GM19043 (cell line): ENCODE measurements at regions not wholly inside any gene's neighbourhood (a gene's known extent, or its start where the extent isn't known, plus 50 kb on each side); places are given as distances from the start of the nearest gene placed in this dataset.

Source experiments
- ATAC-seq: cut with Tn5 transposase; IDR thresholded peaks from one replicate; pipeline ENCODE4 v1.9.1; 2021; ENCODE audit warnings: low read depth; ENCODE audit not compliant: unreplicated experiment

DNA sequence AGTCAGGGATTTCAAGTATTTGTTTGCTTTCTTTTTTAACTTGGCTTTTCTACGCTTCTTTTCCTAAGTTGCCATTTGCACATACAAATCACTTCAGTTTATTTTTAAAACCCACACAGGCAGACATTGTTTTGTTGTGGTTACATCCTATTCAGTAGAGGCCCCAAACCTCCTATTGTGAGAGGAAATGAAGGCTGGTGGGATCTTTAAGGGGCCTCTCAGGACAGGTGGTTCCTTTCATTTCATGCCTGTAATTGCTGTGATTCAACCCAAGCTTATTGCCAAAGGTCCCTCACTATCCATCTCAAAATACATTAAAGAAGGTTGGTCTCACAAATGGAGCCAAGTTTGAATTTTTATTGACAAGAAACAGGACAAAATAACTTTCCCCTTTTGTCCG lies 257.1 kb downstream of the ADAMTS20 start:
- ATAC-seq, result no peak

DNA sequence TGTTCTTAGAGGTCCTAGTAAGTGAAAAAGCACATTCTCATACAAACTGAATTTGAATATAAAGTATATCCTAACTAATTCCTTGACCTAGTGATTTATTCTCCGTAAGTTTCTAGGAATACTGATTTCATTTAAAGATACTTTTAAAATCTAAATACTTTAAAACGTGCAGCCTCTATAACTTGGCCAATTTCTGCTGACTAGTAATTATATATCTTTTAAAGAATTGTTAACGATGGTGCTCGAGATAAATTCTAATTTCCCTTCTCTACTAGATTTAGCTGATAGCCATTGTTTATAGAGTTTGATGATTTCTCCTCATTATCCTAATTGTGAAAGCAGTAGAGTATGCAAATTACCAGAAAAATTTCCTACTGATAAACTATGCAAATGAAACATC lies 257.9 kb downstream of the ADAMTS20 start:
- no peak for ATAC-seq

DNA sequence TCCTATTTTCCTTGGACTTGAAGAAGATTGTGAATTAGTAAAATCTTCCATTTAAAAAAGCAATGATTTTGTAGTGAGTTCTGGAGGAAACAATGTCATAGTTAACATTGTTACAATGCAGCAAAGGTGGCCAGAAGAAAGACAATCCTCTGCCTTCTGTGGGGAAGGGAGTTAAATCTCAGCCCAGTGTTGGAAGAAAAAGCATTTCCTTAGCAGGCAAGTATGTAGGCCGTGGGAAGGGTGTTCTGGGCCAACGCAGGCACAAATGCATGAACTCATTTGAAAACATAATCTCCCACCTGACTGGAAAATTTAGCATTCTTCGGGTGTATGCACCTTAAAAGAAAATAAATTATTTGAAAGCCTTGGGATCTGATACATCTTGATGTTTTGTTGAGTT lies 258.6 kb downstream of the ADAMTS20 start:
- ATAC-seq, result no peak

DNA sequence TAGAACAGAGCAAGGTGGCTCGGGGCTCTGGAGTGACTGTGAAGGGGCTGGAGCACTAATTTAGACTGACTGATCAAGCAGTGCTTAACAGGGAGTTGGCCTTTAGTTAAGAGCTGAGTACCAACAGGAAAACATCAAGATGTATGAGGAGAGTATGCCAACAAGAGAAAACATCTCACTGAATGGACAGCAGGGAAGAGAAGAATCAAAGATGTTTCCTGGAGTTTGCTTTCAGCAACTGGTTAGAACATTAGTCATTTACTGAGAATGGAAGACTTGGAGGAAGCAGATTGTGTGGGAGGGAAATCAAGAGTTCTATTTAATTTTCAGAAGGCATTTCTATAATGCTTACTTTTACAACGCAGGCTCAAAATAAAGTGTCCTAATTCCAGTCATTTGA lies 259.3 kb downstream of the ADAMTS20 start:
- no peak for ATAC-seq

DNA sequence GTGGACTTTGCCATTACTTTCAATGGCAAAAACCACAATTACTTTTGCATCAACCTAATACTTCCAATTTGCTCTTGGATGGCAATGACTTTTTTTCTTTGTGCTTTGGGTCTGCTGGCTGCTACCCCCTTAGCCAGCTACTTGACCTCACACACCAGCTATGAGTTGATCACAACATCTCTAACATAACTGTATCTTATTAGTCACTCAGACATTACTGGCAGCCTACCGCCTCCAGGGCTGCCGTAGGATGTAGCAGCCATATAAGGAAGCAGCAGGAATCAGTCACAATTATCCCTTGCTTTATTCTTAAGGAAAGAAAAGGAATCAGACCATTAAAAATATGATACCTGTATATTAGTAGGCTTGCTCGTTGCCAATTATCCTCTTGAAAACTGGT lies 260.5 kb downstream of the ADAMTS20 start:
- no peak for ATAC-seq

DNA sequence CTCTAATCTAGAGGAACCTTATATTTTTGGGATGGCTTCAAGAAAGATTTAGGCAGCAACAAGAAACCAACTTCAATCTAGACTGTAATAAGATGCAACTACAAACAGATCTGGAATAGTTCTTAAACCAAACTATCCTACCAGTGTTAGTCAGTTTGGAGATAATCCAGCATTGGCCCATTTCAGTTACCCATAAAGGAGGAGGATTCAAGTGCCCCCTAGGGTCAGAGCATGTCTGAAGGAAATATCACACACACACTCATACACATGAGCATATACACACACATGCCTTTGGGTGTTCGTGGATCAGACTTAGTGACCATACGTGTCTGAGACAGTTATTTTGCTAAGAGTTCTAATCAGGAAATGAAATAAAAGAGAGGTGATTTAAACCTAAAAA lies 261.2 kb downstream of the ADAMTS20 start:
- ATAC-seq, result no peak

DNA sequence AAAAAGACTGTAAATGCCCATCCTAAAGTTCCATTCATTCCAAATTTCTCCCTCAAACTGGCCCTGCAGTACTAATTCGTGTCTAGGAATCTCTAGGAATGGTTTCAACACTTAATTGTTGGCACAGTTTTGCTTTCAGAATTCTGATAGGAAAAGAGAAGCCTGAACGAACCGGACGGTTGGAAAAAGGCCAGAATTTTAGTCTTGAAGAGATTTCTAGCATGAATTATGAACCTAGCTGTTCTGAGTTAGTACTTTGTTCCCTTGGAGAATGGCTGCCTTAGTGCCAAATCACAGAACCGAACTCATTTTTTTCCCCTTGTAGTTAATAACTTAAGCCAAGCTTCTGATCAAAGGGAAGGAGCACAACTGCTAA lies 262.6 kb downstream of the ADAMTS20 start:
- no peak for ATAC-seq

DNA sequence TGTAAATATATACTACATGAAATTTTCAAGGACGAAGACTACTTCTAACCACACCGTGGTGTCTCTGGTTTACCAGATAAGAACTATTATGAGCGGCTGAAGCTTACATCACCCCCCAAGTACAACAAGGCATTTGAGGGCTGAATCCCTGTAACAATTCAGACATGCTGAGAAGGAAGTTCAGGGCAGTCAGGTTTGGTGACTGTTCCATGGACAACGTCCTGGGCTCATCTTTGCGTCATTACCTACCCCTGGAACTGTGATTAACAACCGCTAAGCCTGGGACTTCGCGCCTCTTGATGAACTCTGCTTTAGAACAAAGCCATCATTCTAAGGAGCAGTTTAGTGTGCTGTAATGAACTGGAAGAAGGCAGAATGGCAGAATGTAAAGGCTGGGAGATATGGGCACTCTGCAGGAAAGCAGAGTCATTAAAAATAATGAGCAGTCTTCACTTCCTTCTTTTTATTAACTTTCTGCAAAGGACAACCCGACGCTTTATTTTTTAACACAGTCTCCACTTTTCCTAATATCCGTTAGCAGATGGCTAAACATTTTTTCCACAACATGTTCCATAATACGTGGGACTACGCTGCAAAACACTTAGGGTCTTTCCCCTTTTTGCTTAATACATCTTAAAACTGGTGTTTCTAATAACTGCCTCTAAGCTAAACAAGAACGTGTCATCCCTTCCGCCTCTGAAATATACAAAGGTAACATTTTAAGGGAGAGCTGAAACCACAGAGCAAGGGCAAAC lies 263.2 kb downstream of the ADAMTS20 start:
- no peak for ATAC-seq

DNA sequence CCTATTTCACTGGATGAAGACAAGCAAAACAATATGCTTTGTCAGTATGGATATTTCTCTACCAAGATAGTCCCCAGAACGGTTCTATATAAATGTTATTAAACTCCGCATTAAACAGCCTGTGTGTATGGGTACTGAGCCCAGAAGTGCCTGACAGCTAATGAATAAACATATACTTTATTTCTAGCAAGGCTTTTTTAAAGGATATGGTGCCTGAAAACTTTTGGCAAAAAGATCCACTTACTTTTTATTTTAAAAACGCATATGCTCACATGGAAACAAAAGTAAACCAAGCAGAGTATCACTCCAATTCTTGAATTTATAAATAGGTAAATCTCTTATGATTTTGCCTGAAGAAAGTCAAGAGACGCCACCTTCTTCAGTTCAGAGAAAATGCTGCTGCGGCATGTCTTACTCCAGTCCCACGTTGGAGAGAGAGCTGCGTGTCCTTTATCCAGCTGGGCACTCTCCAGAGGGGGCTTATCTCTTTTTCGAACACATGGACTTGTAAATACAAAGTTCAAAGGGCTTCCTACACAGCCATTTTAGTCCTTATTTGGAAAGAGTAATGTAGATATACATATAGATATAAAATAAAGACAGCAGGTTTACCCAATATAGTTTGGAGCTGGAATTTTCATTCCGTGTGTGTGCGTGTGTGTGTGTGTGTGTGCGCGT lies 264.2 kb downstream of the ADAMTS20 start:
- no peak for ATAC-seq

DNA sequence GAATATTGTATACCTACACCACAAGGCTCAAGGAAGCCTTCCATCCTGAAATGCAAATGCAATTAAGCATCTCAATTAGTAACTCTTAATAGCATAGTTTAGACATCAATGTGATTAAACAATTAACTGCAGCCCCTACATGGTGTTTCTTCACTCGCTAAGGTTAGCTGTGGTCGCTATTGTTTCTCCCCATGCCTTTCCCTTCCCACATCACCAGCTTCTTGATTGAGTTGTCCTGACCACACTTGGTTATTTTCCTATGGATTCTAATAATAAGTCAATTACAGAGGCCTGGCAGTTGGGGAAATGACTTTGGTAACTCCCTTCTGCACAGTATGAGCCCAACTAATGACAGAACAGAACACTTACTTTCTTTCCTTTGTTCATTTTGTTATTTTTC lies 265.0 kb downstream of the ADAMTS20 start:
- no peak for ATAC-seq

DNA sequence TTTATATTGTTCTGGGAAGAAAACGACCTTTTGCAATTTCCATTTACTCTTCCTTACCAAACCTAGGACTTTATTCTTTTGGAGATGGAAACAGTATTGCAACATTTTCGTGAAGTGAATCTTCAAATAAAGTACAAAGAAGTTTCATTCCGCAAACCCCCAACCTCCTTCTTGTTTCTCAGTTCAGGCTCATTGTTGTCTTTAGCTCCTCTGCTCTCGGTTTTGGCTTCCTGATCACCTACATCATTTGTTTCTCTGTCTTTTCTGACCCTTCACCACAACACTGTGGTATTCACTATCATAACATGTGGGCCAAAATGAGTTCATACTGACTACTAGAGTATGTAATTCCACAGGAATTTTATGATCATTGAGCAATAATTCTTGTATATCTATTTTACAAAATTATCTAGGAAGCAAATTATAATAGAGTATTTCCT lies 266.8 kb downstream of the ADAMTS20 start:
- ATAC-seq, result no peak

DNA sequence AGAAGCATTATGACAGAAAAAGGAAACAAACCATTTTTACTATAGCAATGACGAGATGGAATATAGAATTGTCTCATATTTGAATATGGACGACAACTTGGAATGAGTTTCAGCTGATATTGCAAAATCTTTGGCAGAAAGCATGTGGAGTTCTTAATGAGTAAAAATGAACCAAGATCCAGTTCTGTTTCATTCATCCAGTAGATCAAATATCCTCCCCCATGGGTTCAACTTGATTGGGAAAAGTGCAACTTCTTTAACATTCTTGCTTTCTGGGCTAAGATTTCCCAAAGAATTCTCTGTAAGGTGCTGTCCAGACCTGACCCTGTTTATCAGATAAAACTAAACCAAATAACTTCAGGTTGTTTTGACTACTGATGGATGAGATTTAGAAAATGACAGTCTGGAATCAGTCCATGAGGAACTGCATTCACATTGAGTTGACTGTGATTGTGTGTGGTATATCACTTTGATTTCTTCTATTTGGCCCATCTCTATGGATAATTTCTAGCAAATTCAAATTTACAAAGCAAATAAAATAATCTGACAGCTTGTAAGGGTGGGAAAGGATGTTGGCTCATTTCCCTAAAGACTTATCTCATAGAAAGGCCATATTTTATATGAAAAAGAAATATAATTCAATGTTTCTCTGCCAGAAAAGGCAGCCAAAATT lies 267.4 kb downstream of the ADAMTS20 start:
- no peak for ATAC-seq

DNA sequence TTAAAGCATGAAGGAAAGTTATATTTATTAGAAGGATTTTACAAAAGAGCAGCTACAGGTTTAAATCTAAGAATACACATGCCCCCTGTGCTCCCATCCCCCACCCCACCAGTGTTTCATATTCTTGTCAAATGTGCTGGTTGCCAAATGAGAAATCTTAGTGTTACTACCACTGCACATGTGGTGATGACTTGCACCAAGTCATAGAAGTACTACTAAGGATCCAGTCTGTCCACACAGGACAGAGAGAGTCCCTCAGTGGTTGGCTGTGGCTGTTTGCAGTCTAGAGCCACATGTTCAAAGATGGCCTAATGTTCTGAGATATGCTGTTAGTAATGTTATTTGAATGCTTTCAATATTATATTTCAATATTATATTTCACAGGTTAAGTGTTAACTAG lies 268.8 kb downstream of the ADAMTS20 start:
- ATAC-seq, result no peak

DNA sequence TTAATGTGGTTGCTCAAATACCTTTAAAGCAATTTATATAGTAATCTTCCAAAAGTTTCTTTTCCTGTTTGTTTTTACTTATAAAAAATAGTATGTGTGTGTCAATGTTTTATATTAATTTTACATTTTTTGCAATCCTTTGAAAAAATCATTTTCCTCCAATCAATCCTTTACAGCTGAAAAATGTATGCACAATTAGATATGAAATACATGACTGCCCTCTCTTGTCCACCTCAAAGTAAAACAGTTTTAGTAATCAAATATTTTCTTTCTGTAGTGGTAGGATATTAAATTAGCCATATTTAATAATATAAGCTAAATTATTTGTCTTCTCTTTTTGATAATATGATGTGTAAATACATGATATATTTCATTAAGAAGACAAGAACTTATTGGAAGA lies 269.9 kb downstream of the ADAMTS20 start:
- no peak for ATAC-seq

DNA sequence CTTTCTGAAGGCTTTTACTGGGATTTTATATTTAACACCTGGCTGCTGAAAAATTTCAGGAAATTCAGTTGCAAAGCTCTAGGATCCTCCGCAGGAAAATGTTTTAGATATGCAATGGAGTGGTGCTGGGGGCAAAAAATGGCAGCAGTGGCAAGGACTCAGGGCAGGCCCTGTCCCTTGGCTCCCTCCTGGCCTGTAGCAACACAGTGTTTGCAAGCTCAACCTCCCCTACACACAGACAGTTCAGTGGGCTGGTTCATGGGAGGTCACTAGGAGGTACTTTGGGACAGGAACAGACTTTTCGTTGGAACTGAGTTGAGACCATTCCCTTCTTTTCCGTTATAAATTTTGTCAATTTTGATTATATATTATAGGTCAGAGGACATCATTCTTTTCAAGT lies 270.4 kb downstream of the ADAMTS20 start:
- no peak for ATAC-seq

DNA sequence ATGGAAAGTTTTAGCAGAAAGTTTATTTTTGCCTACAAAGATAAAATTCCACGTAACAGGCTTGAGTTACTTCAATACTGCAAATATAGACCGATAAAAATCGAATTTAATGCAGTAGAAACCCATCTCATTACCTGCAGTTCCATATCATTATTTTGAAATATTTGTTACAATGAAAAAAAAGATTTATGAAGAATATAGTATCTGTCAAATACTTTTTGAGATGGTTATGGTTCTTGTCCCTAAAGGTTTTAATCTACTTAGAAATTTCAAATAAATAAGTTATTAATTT lies 273.5 kb downstream of the ADAMTS20 start:
- ATAC-seq, result no peak

DNA sequence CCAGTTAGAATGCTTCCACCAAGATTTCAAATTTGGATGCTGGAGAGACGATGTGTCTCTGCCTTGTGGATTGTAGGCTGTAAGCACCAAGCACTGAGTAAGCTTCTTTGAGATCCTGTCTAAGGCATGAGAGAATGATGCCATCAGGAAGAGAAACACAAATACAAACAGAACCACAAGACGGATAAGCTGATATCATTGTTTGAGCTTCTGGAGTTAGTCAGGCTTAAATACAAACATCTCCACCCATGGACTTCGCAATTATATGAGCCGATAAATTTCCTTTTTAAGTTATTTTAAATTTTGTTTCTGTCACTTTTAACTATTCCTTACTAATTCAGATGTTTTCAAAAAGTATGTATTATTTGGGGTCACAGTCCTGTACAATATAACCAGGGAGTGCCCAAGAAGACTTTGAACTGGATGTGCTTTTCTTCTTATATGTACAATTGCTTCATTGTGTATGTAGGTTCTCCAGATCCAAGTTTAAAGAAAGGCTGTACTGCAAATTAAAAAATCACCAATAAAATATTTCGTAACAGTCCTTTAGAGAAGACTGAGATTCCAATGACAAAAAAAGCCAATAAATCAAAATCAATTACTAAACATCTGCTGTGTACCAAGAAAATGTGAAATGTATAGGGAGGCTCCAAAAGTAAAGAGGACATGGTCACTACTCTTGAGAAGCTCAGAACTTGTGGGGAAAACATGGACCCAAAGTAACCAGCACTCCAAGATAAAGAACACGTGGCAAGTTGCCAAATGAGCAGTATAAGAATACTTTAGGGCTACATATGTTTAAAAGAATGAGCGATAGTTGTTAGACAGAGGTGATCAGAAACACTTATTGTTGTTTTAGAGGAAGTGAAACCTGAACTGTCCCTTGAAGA lies 274.1 kb downstream of the ADAMTS20 start:
- ATAC-seq, result peak; percentile 93

DNA sequence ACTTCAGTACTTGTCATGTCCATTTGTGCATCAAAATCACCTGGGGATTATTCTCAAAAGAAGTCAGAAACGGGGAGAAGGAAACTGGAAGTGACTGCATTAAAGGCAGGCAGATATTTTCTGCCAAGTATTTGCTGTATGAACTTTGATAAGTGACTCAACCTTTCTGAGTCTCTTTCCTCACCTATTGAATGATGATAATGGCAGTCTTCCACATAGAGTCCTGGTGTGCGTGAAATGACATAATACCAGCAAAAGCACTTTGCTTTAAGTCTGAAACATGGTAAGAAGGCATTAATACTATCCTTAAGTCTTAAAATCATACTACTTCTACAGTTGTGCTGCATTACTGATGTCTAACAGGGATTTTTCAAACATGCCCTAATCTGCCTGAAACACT lies 278.5 kb downstream of the ADAMTS20 start:
- no peak for ATAC-seq

DNA sequence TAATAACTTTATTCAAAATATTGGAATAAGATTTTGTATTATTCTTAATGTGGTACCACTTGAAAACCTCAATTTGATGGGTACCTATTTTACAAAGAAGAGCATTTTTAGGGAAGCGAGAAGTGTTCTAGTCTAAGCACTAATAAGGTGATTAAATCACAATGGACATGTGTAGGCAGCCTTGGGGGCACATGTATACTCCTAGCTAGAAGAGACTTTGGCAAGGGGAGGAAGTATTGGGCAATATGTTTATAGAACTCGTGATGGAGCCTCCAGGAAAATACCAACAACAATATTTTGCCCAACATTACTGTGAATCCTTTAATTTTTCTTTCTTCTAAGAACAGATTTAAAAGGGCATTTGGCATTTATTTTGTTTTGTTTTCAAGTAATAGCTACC lies 280.3 kb downstream of the ADAMTS20 start:
- no peak for ATAC-seq

DNA sequence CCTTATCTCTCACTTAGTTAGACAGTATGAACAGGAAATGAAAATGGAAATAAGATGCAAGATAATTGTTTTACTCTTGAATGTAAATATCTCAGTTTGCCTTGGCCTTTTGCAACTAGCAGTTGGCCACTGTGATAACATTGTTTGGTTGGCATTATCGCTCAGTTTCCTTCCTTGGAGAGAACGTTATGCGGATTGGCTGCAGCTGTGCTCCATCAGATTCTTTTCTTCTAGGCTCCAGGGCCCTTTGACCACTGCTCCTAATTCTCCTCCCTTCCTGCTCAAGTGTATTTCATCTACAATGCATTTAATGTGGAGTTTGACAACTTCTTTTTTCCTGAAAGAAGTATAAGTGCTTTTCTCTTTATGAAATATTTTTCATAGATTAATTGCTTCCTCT lies 284.2 kb downstream of the ADAMTS20 start:
- no peak for ATAC-seq

DNA sequence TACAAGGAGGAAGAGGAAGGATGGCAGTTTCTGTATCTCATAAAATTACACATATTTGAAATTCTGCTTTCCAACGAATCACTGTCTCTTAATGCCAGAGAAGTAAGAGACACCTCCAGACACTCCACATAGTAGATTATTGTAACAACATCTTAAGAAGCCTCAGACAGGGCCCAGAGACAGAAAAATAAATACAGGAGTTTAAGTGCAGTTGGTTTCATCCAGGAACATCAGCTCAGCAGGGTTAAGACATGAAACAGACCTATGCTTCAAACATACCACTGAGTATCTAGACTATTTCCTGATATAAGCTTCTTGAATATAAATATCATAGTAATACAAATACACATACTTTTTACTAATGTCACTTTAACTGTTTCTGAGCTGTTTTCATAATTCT lies 290.3 kb downstream of the ADAMTS20 start:
- ATAC-seq, result no peak
